HG03469 (cell line): ENCODE measurements at regions not wholly inside any gene's neighbourhood (a gene's known extent, or its start where the extent isn't known, plus 50 kb on each side); places are given as distances from the start of the nearest gene placed in this dataset.

Experiments used
- ATAC-seq: cut with Tn5 transposase; IDR thresholded peaks from one replicate; pipeline ENCODE4 v1.9.1; 2021; ENCODE audit warnings: mild to moderate bottlenecking, moderate library complexity, moderate number of reproducible peaks; ENCODE audit not compliant: unreplicated experiment

GRCh38 chr6:6781172-6781872 lies 192.8 kb downstream of the LY86 start:
- ATAC-seq = no peak

GRCh38 chr6:6781873-6782227 lies 193.3 kb downstream of the LY86 start:
- no peak for ATAC-seq

- ATAC-seq = no peak
Observed at GRCh38 chr6:6783721-6784120, 195.2 kb downstream of the LY86 start.

- no peak for ATAC-seq
Observed at GRCh38 chr6:6784514-6785162, 196.1 kb downstream of the LY86 start.

GRCh38 chr6:6785163-6785521 lies 196.6 kb downstream of the LY86 start:
- ATAC-seq = no peak

DNA sequence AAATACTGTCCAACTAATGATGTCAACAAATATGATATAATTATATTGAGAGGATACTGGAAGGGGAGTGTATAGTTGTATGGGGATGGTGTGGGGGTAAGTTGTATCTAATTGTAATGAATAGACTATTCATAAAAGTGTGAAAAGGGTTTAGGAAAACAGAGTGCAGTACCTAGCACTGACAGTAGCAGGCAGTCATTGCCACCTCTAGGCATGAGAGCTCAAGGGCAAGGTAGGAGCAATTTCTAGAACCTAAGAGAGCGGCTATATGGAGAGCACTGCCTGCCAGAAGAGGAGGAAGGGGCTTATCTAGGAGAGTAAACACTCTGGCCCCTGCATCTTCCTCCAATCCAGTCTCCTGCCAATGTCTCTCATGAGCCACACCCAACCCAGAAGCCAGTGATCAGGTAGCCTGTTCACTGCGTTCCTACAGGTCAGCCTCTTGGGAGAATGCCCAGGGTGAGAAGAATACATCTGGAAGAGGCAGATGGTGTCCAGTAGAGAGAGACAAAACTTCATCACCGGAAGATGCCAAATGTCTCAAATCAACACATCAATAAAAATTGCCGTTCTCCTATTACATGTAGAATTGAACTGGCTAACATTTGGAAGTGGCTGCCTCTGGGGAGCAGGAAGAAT lies 200.0 kb downstream of the LY86 start:
- ATAC-seq = peak; percentile 52

DNA sequence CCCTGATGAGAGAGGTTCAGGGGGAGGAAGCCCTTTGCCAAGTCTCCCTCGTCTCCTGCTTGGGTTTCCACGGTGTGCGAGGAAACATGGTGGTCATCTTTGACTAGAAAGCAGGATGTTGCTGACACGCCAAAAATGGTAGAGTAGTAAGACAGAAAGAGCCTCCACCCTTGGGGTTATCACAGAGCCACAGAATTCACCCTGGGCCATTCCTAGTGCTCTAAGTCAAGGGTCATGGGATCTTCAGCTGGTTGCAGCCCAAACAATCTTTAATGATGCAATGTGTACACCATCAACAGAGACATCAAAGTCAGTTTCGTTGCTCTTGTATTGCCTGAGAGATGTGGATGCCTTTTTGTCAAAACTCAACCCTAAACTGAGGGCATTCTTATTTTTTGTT lies 201.9 kb downstream of the LY86 start:
- ATAC-seq = no peak

- no peak for ATAC-seq
Observed at GRCh38 chr6:6790891-6791290, 202.4 kb downstream of the LY86 start.

- ATAC-seq = no peak
Observed at GRCh38 chr6:6793388-6794250, 205.1 kb downstream of the LY86 start.

DNA sequence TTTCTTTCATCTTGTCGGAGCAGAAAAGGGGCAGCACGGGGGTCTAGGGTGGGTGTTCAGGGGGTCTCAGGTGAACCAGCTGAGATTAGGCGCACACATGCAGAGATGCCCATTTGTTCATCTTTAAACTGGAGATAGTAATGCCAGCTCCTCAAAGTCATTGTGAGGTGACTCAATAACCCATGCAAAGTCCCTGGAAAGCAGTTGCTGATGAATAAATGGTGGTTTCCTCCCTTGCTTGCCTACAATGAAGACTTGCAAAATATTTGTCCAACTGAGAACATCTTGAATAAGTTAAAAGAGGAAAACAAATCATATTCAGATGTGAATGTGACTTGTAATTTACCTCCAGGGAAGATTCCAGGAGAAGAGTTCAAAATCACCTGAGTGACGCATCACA lies 206.9 kb downstream of the LY86 start:
- no peak for ATAC-seq

DNA sequence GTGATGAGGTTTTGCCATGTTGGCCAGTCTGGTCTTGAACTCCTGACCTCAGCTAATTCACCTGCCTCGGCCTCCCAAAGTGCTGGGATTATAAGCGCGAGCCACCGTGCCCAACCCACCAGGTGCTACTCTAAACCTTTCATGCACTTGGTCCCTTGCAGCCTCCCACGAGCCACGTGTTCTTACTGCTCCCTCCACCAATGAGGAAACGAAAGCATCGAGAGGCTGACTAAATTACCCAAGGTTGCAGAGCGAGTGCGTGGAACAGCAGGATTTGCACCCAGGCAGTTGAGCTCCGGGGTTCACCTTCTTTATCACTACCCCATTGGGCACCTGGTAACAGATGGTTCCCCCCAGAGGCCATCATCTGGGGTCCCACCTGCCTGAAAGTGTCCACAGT lies 208.3 kb downstream of the LY86 start:
- no peak for ATAC-seq

DNA sequence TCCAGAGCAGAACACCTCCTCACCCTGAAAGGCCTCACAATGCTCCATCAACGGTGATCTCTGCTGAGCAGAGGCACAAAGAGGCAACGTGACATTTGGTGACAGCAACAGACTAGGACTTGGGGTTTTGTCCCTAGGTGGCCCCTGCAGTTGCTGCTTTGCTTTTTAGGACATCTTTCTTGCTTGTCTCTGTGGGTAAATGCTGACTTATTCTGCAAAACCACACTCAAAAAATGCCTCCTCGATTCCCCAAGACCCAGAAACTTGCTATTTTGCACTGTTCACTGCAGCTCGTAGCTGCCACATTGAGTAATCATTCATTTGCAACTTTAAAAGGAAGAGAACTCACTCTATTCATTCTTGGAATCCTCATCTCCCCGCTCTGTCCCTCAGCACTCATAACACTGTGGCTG lies 209.9 kb downstream of the LY86 start:
- ATAC-seq = no peak

DNA sequence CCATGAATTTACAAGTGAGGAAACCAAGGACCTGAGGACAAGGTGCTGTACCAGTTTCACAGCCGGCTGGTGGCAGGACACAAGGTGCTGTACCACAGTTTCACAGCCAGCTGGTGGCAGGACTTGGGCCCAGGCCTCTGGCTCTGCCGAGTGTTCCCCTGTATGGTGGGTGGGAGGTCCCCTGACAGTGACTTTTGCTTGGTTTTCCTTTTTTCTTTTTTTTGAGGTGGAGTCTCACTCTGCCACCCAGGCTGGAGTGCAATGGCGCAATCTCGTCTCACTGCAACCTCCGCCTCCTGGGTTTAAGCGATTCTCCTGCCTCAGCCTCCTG lies 212.4 kb downstream of the LY86 start:
- ATAC-seq = no peak

GRCh38 chr6:6801635-6802218 lies 213.2 kb downstream of the LY86 start:
- ATAC-seq = no peak

DNA sequence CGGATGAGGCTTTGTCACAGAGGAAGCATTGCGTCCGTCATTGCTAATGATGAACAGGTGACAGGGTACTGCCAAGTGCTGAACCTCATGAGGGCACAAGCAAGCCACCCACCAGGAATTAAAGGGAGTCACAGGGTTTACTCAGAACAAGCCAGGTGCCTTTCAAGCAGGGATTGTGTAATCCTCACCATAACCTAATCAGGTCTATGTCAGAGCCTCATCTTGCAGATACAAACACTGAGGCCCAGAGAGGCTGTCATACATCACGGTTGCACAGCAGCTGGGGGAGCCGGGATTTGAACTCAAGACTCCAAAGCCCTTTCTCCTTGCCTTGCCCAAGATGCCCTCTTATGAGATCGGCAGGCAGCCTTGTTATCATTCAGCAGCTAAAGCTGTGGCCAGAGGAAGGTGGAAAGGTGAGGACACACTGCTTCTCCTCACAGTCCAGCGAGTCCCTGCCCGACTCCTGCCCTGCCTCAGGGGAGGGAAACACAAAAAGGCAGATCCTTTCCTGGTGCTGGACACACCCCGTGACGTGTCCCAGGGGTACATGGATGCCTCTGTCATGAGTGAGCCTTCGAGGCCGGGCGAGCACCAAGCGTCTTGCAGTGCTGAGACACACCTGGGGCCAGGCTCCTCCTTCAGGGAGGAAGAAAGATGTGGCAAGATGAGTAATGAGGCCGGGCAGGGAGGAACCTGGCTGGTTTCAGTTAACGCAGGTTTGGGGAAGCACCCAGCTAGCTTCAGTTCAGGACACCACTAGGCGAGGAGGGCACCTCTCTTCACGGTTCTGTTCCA lies 214.9 kb downstream of the LY86 start:
- ATAC-seq = peak; percentile 63

GRCh38 chr6:6804843-6805615 lies 216.5 kb downstream of the LY86 start:
- no peak for ATAC-seq

GRCh38 chr6:6806844-6807518 lies 218.5 kb downstream of the LY86 start:
- no peak for ATAC-seq

GRCh38 chr6:6808343-6808742 lies 219.8 kb downstream of the LY86 start:
- no peak for ATAC-seq

- ATAC-seq = no peak
Observed at GRCh38 chr6:6808915-6809314, 220.4 kb downstream of the LY86 start.
